ENCODE measurements at regions not wholly inside any gene's neighbourhood (a gene's known extent, or its start where the extent isn't known, plus 50 kb on each side); places are given as distances from the start of the nearest gene placed in this dataset.

DNA sequence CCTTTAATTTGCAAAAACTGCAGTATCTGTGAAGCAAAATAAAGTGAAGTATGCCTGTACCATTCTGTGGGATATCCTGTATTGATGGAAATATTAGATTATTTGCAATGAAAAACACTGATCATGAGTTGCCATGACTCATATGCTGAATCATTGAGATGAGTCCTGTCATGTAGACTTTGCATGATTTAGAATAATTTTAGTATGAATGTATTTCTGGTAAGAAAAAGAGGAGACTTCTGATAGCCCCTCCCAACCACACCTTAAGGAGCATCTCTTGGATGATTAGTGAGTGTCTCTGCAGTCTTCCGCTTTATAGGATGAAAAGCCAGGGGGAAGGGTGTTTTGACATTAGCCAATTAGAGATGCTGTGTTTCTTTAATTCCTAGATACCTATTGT, 55.2 kb upstream of the PTGS2 start:
- no peak for FAIRE-seq

DNA sequence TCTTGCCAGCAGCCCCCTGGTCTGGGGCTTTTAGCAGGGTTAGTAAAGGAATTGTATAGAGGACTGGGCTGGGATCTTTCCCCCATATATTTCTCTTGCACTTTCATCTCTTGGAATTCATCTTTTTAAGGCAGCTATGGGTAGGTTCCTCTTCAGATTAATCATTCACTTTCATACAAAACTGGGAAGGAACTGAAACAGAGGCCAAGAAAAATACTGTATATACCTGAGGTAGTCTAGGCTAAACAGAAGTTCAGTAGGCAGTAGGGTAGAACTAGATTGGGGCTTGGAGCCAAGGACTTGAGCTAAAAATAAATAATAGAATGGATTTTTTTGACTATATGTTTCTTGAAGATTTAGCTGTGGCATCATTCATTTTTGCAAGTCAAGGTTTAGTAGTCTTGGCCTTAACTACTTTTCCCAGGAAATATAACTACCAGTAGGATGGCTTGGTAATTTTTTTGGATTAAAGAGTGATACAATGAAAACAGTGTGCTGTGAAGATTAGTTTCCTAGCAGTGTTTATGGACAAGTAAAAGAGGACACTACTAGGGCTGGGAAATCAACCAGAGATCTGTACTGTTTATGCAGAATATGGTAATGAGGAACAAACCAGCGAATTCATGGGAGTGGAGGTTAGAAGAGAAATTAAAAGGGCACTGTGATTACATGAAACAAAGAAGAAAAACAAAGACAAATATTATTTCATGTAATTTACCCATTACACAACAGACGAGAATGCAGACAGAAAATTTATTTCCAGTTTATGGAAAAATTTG, 50.9 kb upstream of the PTGS2 start:
- no peak for FAIRE-seq
